ENCODE measurements at regions not wholly inside any gene's neighbourhood (a gene's known extent, or its start where the extent isn't known, plus 50 kb on each side); places are given as distances from the start of the nearest gene placed in this dataset.

GRCh38 chr18:24543086-24543794, 82.8 kb downstream of the HRH4 start:
- Histone ChIP-seq H3K9me3 (ENCODE audit: control insufficient read depth, low read length) (no peaks in the 10 kb centered on the region), H3K4me1 (ENCODE audit: control insufficient read depth, insufficient read depth, low read length) (no peaks in the 10 kb centered on the region), H3K27ac (ENCODE audit: insufficient read depth, low read depth, low read length, poor library complexity, severe bottlenecking) (no peak overlapping the region), H3K27me3 (ENCODE audit: control insufficient read depth, insufficient read depth, low read length, poor library complexity, severe bottlenecking) (no peaks in the 10 kb centered on the region), H3K4me3 (ENCODE audit: insufficient read depth, low read depth, low read length) (no peak overlapping the region), H3K36me3 (ENCODE audit: control insufficient read depth, insufficient read depth, low read length) (no peaks in the 10 kb centered on the region)
- 87 to 93% methylated on average over 4 of the region's 4 CpGs for WGBS, 2 experiments

GRCh38 chr18:24543795-24544498, 83.5 kb downstream of the HRH4 start:
- WGBS, 2 experiments: 48 to 51% methylated on average over 6 of the region's 6 CpGs
- H3K27me3 ChIP-seq (ENCODE audit: control insufficient read depth, insufficient read depth, low read length, poor library complexity, severe bottlenecking): no peaks in the 10 kb centered on the region
- H3K4me1 ChIP-seq (ENCODE audit: control insufficient read depth, insufficient read depth, low read length): no peaks in the 10 kb centered on the region
- H3K36me3 ChIP-seq (ENCODE audit: control insufficient read depth, insufficient read depth, low read length): no peaks in the 10 kb centered on the region
- H3K9me3 ChIP-seq (ENCODE audit: control insufficient read depth, low read length): no peaks in the 10 kb centered on the region
- H3K27ac ChIP-seq (ENCODE audit: insufficient read depth, low read depth, low read length, poor library complexity, severe bottlenecking): no peak overlapping the region
- no peak overlapping the region for H3K4me3 ChIP-seq (ENCODE audit: insufficient read depth, low read depth, low read length)

GRCh38 chr18:24544949-24545348, 84.5 kb downstream of the HRH4 start:
- H3K27ac ChIP-seq (ENCODE audit: insufficient read depth, low read depth, low read length, poor library complexity, severe bottlenecking): no peak overlapping the region
- no peaks in the 10 kb centered on the region for H3K4me1 ChIP-seq (ENCODE audit: control insufficient read depth, insufficient read depth, low read length)
- no peak overlapping the region for H3K4me3 ChIP-seq (ENCODE audit: insufficient read depth, low read depth, low read length)
- H3K9me3 ChIP-seq (ENCODE audit: control insufficient read depth, low read length): no peaks in the 10 kb centered on the region
- 71 to 73% methylated on average over 4 of the region's 4 CpGs for WGBS, 2 experiments
- no peaks in the 10 kb centered on the region for H3K27me3 ChIP-seq (ENCODE audit: control insufficient read depth, insufficient read depth, low read length, poor library complexity, severe bottlenecking)
- no peaks in the 10 kb centered on the region for H3K36me3 ChIP-seq (ENCODE audit: control insufficient read depth, insufficient read depth, low read length)

GRCh38 chr18:24545651-24546050, 85.2 kb downstream of the HRH4 start:
- Histone ChIP-seq H3K9me3 (ENCODE audit: control insufficient read depth, low read length) (no peaks in the 10 kb centered on the region), H3K27ac (ENCODE audit: insufficient read depth, low read depth, low read length, poor library complexity, severe bottlenecking) (no peak overlapping the region), H3K4me3 (ENCODE audit: insufficient read depth, low read depth, low read length) (no peak overlapping the region), H3K36me3 (ENCODE audit: control insufficient read depth, insufficient read depth, low read length) (no peaks in the 10 kb centered on the region), H3K27me3 (ENCODE audit: control insufficient read depth, insufficient read depth, low read length, poor library complexity, severe bottlenecking) (no peaks in the 10 kb centered on the region), H3K4me1 (ENCODE audit: control insufficient read depth, insufficient read depth, low read length) (no peaks in the 10 kb centered on the region)
- 87 to 97% methylated on average over 2 of the region's 2 CpGs for WGBS, 2 experiments

- no peaks in the 10 kb centered on the region for H3K4me1 ChIP-seq (ENCODE audit: control insufficient read depth, insufficient read depth, low read length)
- no peaks in the 10 kb centered on the region for H3K27me3 ChIP-seq (ENCODE audit: control insufficient read depth, insufficient read depth, low read length, poor library complexity, severe bottlenecking)
- no peak overlapping the region for H3K4me3 ChIP-seq (ENCODE audit: insufficient read depth, low read depth, low read length)
- no peak overlapping the region for H3K27ac ChIP-seq (ENCODE audit: insufficient read depth, low read depth, low read length, poor library complexity, severe bottlenecking)
- 95 to 98% methylated on average over 4 of the region's 4 CpGs for WGBS, 2 experiments
- no peaks in the 10 kb centered on the region for H3K36me3 ChIP-seq (ENCODE audit: control insufficient read depth, insufficient read depth, low read length)
- no peaks in the 10 kb centered on the region for H3K9me3 ChIP-seq (ENCODE audit: control insufficient read depth, low read length)
These were observed 85.9 kb downstream of the HRH4 start for GRCh38 chr18:24546307-24546706.

- H3K27ac ChIP-seq (ENCODE audit: insufficient read depth, low read depth, low read length, poor library complexity, severe bottlenecking): no peak overlapping the region
- H3K9me3 ChIP-seq (ENCODE audit: control insufficient read depth, low read length): no peaks in the 10 kb centered on the region
- no peak overlapping the region for H3K4me3 ChIP-seq (ENCODE audit: insufficient read depth, low read depth, low read length)
- 93 to 95% methylated on average over 4 of the region's 4 CpGs for WGBS, 2 experiments
- no peaks in the 10 kb centered on the region for H3K27me3 ChIP-seq (ENCODE audit: control insufficient read depth, insufficient read depth, low read length, poor library complexity, severe bottlenecking)
- H3K4me1 ChIP-seq (ENCODE audit: control insufficient read depth, insufficient read depth, low read length): peaks cover under 1% of the 10 kb centered on the region
- no peaks in the 10 kb centered on the region for H3K36me3 ChIP-seq (ENCODE audit: control insufficient read depth, insufficient read depth, low read length)
These were observed 88.1 kb downstream of the HRH4 start for GRCh38 chr18:24548583-24548982.

- H3K9me3 ChIP-seq (ENCODE audit: control insufficient read depth, low read length): no peaks in the 10 kb centered on the region
- H3K27me3 ChIP-seq (ENCODE audit: control insufficient read depth, insufficient read depth, low read length, poor library complexity, severe bottlenecking): no peaks in the 10 kb centered on the region
- H3K4me1 ChIP-seq (ENCODE audit: control insufficient read depth, insufficient read depth, low read length): peaks cover 8% of the 10 kb centered on the region
- no peaks in the 10 kb centered on the region for H3K36me3 ChIP-seq (ENCODE audit: control insufficient read depth, insufficient read depth, low read length)
- no peak overlapping the region for H3K4me3 ChIP-seq (ENCODE audit: insufficient read depth, low read depth, low read length)
- 93 to 99% methylated on average over 4 of the region's 4 CpGs for WGBS, 2 experiments
- H3K27ac ChIP-seq (ENCODE audit: insufficient read depth, low read depth, low read length, poor library complexity, severe bottlenecking): no peak overlapping the region
These were observed 91.8 kb downstream of the HRH4 start for GRCh38 chr18:24552218-24552617.

- no peak overlapping the region for H3K27ac ChIP-seq (ENCODE audit: insufficient read depth, low read depth, low read length, poor library complexity, severe bottlenecking)
- H3K4me3 ChIP-seq (ENCODE audit: insufficient read depth, low read depth, low read length): no peak overlapping the region
- H3K4me1 ChIP-seq (ENCODE audit: control insufficient read depth, insufficient read depth, low read length): peaks cover 8% of the 10 kb centered on the region
- no peaks in the 10 kb centered on the region for H3K36me3 ChIP-seq (ENCODE audit: control insufficient read depth, insufficient read depth, low read length)
- H3K27me3 ChIP-seq (ENCODE audit: control insufficient read depth, insufficient read depth, low read length, poor library complexity, severe bottlenecking): no peaks in the 10 kb centered on the region
- WGBS, 2 experiments: 58 to 62% methylated on average over 6 of the region's 6 CpGs
- no peaks in the 10 kb centered on the region for H3K9me3 ChIP-seq (ENCODE audit: control insufficient read depth, low read length)
These were observed 93.3 kb downstream of the HRH4 start for GRCh38 chr18:24553571-24554285.

- H3K4me1 ChIP-seq (ENCODE audit: control insufficient read depth, insufficient read depth, low read length): peaks cover 20% of the 10 kb centered on the region
- H3K36me3 ChIP-seq (ENCODE audit: control insufficient read depth, insufficient read depth, low read length): no peaks in the 10 kb centered on the region
- 88 to 90% methylated on average over 6 to 7 of the region's 7 CpGs for WGBS, 2 experiments
- H3K27me3 ChIP-seq (ENCODE audit: control insufficient read depth, insufficient read depth, low read length, poor library complexity, severe bottlenecking): no peaks in the 10 kb centered on the region
- no peaks in the 10 kb centered on the region for H3K9me3 ChIP-seq (ENCODE audit: control insufficient read depth, low read length)
- H3K4me3 ChIP-seq (ENCODE audit: insufficient read depth, low read depth, low read length): no peak overlapping the region
- no peak overlapping the region for H3K27ac ChIP-seq (ENCODE audit: insufficient read depth, low read depth, low read length, poor library complexity, severe bottlenecking)
These were observed 98.0 kb downstream of the HRH4 start for GRCh38 chr18:24558403-24558802.

- WGBS, 2 experiments: 80 to 82% methylated on average over 4 of the region's 4 CpGs
- Histone ChIP-seq H3K4me1 (ENCODE audit: control insufficient read depth, insufficient read depth, low read length) (peaks cover 12% of the 10 kb centered on the region), H3K4me3 (ENCODE audit: insufficient read depth, low read depth, low read length) (no peak overlapping the region), H3K27me3 (ENCODE audit: control insufficient read depth, insufficient read depth, low read length, poor library complexity, severe bottlenecking) (no peaks in the 10 kb centered on the region), H3K9me3 (ENCODE audit: control insufficient read depth, low read length) (no peaks in the 10 kb centered on the region), H3K27ac (ENCODE audit: insufficient read depth, low read depth, low read length, poor library complexity, severe bottlenecking) (no peak overlapping the region), H3K36me3 (ENCODE audit: control insufficient read depth, insufficient read depth, low read length) (no peaks in the 10 kb centered on the region)
These were observed 99.1 kb downstream of the HRH4 start for GRCh38 chr18:24559526-24559925.

Data from ectodermal cell (in vitro differentiated cells).